ENCODE measurements at regions not wholly inside any gene's neighbourhood (a gene's known extent, or its start where the extent isn't known, plus 50 kb on each side); places are given as distances from the start of the nearest gene placed in this dataset.

GRCh38 chr10:8510471-8510870 lies 456.0 kb downstream of the GATA3 start:
- no peaks in the 10 kb centered on the region for H3K36me3 ChIP-seq
- no peak overlapping the region for H3K4me3 ChIP-seq
- no peak for DNase-seq
- peaks cover 0 to 19% (median 0%) of the 10 kb centered on the region in 4 donors for H3K27me3 ChIP-seq
- 78 to 81% methylated on average over 1 of the region's 1 CpG for WGBS, 2 donors
- H3K27ac ChIP-seq: no peak overlapping the region
- no peaks in the 10 kb centered on the region for H3K9me3 ChIP-seq
- no peak for TF ChIP-seq CTCF (IDR thresholded peaks at IDR 0.05)
- TF ChIP-seq POLR2A (IDR thresholded peaks at IDR 0.05): no peak
- intact Hi-C loops (cut with DNase I): no loop called here
- H3K4me1 ChIP-seq: no peaks in the 10 kb centered on the region

GRCh38 chr10:8511026-8511425 lies 456.5 kb downstream of the GATA3 start:
- Histone ChIP-seq H3K4me3 (no peak overlapping the region), H3K4me1 (no peaks in the 10 kb centered on the region), H3K36me3 (no peaks in the 10 kb centered on the region), H3K9me3 (no peaks in the 10 kb centered on the region), H3K27me3 (peaks cover 0 to 18% (median 0%) of the 10 kb centered on the region in 4 donors), H3K27ac (no peak overlapping the region)
- intact Hi-C loops (cut with DNase I): no loop called here
- 58 to 70% methylated on average over 4 of the region's 4 CpGs for WGBS, 2 donors
- TF ChIP-seq CTCF (IDR thresholded peaks at IDR 0.05): no peak
- TF ChIP-seq POLR2A (IDR thresholded peaks at IDR 0.05): no peak
- DNase-seq: no peak

- Histone ChIP-seq H3K4me3 (no peak overlapping the region), H3K4me1 (no peaks in the 10 kb centered on the region), H3K9me3 (no peaks in the 10 kb centered on the region), H3K36me3 (no peaks in the 10 kb centered on the region), H3K27ac (no peak overlapping the region), H3K27me3 (peaks cover 0 to 14% (median 0%) of the 10 kb centered on the region in 4 donors)
- 85 to 98% methylated on average over 24 to 26 of the region's 41 CpGs for WGBS, 2 donors
- TF ChIP-seq POLR2A (IDR thresholded peaks at IDR 0.05) (no peak), CTCF (IDR thresholded peaks at IDR 0.05) (no peak)
- no peak for DNase-seq
- intact Hi-C loops (cut with DNase I): no loop called here
Measured at GRCh38 chr10:8513155-8514147, 459.0 kb downstream of the GATA3 start.

- Histone ChIP-seq H3K36me3 (no peaks in the 10 kb centered on the region), H3K4me1 (no peaks in the 10 kb centered on the region), H3K27me3 (peaks cover 0 to 7% (median 0%) of the 10 kb centered on the region in 4 donors), H3K4me3 (no peak overlapping the region), H3K27ac (no peak overlapping the region), H3K9me3 (no peaks in the 10 kb centered on the region)
- intact Hi-C loops (cut with DNase I): no loop called here
- WGBS, 2 donors: 44 to 59% methylated on average over 2 of the region's 2 CpGs
- no peak for DNase-seq
- no peak for TF ChIP-seq POLR2A (IDR thresholded peaks at IDR 0.05)
- TF ChIP-seq CTCF (IDR thresholded peaks at IDR 0.05): peak in 2 of 6 experiments; percentile 4 to 39
Measured at GRCh38 chr10:8520382-8520781, 465.9 kb downstream of the GATA3 start.

- no peak for DNase-seq
- H3K9me3 ChIP-seq: no peaks in the 10 kb centered on the region
- WGBS, 2 donors: 83 to 96% methylated on average over 3 of the region's 3 CpGs
- no peaks in the 10 kb centered on the region for H3K4me1 ChIP-seq
- no peaks in the 10 kb centered on the region for H3K36me3 ChIP-seq
- no peak overlapping the region for H3K4me3 ChIP-seq
- intact Hi-C loops (cut with DNase I): no loop called here
- no peak overlapping the region for H3K27ac ChIP-seq
- H3K27me3 ChIP-seq: peaks cover 0 to 17% (median 0%) of the 10 kb centered on the region in 4 donors
- no peak for TF ChIP-seq POLR2A (IDR thresholded peaks at IDR 0.05)
- no peak for TF ChIP-seq CTCF (IDR thresholded peaks at IDR 0.05)
Measured at GRCh38 chr10:8527773-8528172, 473.3 kb downstream of the GATA3 start.

Data from esophagus squamous epithelium (tissue), 5 donors.